Neural progenitor cell (in vitro differentiated cells): ENCODE measurements at regions not wholly inside any gene's neighbourhood (a gene's known extent, or its start where the extent isn't known, plus 50 kb on each side); places are given as distances from the start of the nearest gene placed in this dataset.

Source experiments
- DNase-seq: peaks from one replicate; pipeline ENCODE4 v3.0.0-alpha.2; 2016; ENCODE audit warnings: low spot score
- H2AFZ ChIP-seq: fragments of 200-600 bp; sonication (generic); replicated peaks from 2 replicates; pipeline ENCODE4 v1.6.1; 2016; ENCODE audit warnings: antibody characterized with exemption
- H3F3A ChIP-seq: fragments of 200-600 bp; sonication (generic); 2 replicates; pipeline ENCODE4 v1.6.1; 2016; ENCODE audit warnings: antibody characterized with exemption, low read depth
- H3K27ac ChIP-seq: fragments of 200-600 bp; sonication (generic); 2 replicates; pipeline ENCODE4 v1.5.1; 2016; ENCODE audit warnings: mild to moderate bottlenecking
- H3K27me3 ChIP-seq: fragments of 200-600 bp; sonication (generic); 2 replicates; pipeline ENCODE4 v1.6.1; 2016; ENCODE audit warnings: mild to moderate bottlenecking, moderate library complexity
- H3K36me3 ChIP-seq: fragments of 200-600 bp; sonication (generic); 2 replicates; pipeline ENCODE4 v1.5.1; 2016
- H3K4me1 ChIP-seq: fragments of 200-600 bp; sonication (generic); 2 replicates; pipeline ENCODE4 v1.6.1; 2016; ENCODE audit warnings: mixed run types
- H3K4me2 ChIP-seq: fragments of 200-600 bp; sonication (generic); 2 replicates; pipeline ENCODE4 v1.6.1; 2016
- H3K4me3 ChIP-seq: fragments of 200-600 bp; sonication (generic); 2 replicates; pipeline ENCODE4 v1.5.1; 2016
- H3K79me2 ChIP-seq: fragments of 200-600 bp; sonication (generic); 2 replicates; pipeline ENCODE4 v1.6.1; 2016; ENCODE audit warnings: low read depth
- H3K9ac ChIP-seq: fragments of 200-600 bp; sonication (generic); 2 replicates; pipeline ENCODE4 v1.6.1; 2016
- H3K9me3 ChIP-seq: fragments of 200-600 bp; sonication (generic); 2 replicates; pipeline ENCODE4 v1.5.1; 2016; ENCODE audit warnings: low read depth
- H4K20me1 ChIP-seq: fragments of 200-600 bp; sonication (generic); 2 replicates; pipeline ENCODE4 v1.6.1; 2016; ENCODE audit warnings: low read depth
- H3K27ac Mint-ChIP-seq: 3 replicates; pipeline ENCODE4 v1.8.0; 2021; ENCODE audit warnings: mixed read lengths
- H3K27me3 Mint-ChIP-seq: 2 replicates; pipeline ENCODE4 v1.8.0; 2022; ENCODE audit warnings: low read depth, mild to moderate bottlenecking, inconsistent platforms, moderate library complexity, mixed read lengths; ENCODE audit not compliant: insufficient read depth
- H3K36me3 Mint-ChIP-seq: 3 replicates; pipeline ENCODE4 v1.8.0; 2021; ENCODE audit warnings: mixed read lengths
- H3K4me1 Mint-ChIP-seq: 3 replicates; pipeline ENCODE4 v1.8.0; 2021; ENCODE audit warnings: mixed read lengths
- H3K4me3 Mint-ChIP-seq: 3 replicates; pipeline ENCODE4 v1.8.0; 2021; ENCODE audit warnings: mild to moderate bottlenecking, moderate library complexity, mixed read lengths
- H3K9me3 Mint-ChIP-seq: 3 replicates; pipeline ENCODE4 v1.8.0; 2020; ENCODE audit warnings: mixed read lengths
- EZH2 ChIP-seq: fragments of 200-600 bp; sonication (generic); IDR thresholded peaks from 2 replicates; pipeline ENCODE4 v1.6.1; 2017; ENCODE audit warnings: antibody characterized with exemption, mild to moderate bottlenecking, moderate library complexity
- EZH2phosphoT487 ChIP-seq: fragments of 200-600 bp; sonication (generic); IDR thresholded peaks from 2 replicates; pipeline ENCODE4 v1.6.1; 2017; ENCODE audit warnings: antibody characterized with exemption
- TF ChIP-seq, protein P1 (sequence below): fragments of 200-600 bp; sonication (generic); IDR thresholded peaks from 2 replicates; pipeline ENCODE4 v1.5.1; 2017; ENCODE audit warnings: antibody characterized with exemption, mild to moderate bottlenecking

- H4K20me1 ChIP-seq = no peaks in the 10 kb centered on the region
- Mint-ChIP-seq H3K4me1 (peaks cover 4% of the 10 kb centered on the region), H3K27me3 (no peaks in the 10 kb centered on the region), H3K36me3 (no peaks in the 10 kb centered on the region), H3K9me3 (no peaks in the 10 kb centered on the region), H3K4me3 (no peak overlapping the region), H3K27ac (no peak overlapping the region)
- no peaks in the 10 kb centered on the region for H3K9me3 ChIP-seq
- no peaks in the 10 kb centered on the region for H3K27me3 ChIP-seq
- TF ChIP-seq, protein P1, sequence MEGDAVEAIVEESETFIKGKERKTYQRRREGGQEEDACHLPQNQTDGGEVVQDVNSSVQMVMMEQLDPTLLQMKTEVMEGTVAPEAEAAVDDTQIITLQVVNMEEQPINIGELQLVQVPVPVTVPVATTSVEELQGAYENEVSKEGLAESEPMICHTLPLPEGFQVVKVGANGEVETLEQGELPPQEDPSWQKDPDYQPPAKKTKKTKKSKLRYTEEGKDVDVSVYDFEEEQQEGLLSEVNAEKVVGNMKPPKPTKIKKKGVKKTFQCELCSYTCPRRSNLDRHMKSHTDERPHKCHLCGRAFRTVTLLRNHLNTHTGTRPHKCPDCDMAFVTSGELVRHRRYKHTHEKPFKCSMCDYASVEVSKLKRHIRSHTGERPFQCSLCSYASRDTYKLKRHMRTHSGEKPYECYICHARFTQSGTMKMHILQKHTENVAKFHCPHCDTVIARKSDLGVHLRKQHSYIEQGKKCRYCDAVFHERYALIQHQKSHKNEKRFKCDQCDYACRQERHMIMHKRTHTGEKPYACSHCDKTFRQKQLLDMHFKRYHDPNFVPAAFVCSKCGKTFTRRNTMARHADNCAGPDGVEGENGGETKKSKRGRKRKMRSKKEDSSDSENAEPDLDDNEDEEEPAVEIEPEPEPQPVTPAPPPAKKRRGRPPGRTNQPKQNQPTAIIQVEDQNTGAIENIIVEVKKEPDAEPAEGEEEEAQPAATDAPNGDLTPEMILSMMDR = no peak
- TF ChIP-seq EZH2phosphoT487 (no peak), EZH2 (no peak)
- H3K9ac ChIP-seq = no peak overlapping the region
- H3F3A ChIP-seq = no peaks in the 10 kb centered on the region
- H3K36me3 ChIP-seq = no peaks in the 10 kb centered on the region
- no peak overlapping the region for H3K27ac ChIP-seq
- H3K4me2 ChIP-seq = no peak overlapping the region
- no peaks in the 10 kb centered on the region for H3K79me2 ChIP-seq
- no peak for DNase-seq
- no peaks in the 10 kb centered on the region for H3K4me1 ChIP-seq
- H3K4me3 ChIP-seq = no peak overlapping the region
- no peak overlapping the region for H2AFZ ChIP-seq
These were observed 202.0 kb downstream of the WDR11 start for GRCh38 chr10:121053151-121053550.

- DNase-seq = no peak
- H3K79me2 ChIP-seq = no peaks in the 10 kb centered on the region
- TF ChIP-seq, protein P1 = no peak
- Mint-ChIP-seq H3K4me3 (no peak overlapping the region), H3K4me1 (peaks cover 4% of the 10 kb centered on the region), H3K27me3 (peaks cover 2% of the 10 kb centered on the region), H3K36me3 (no peaks in the 10 kb centered on the region), H3K27ac (no peak overlapping the region), H3K9me3 (no peaks in the 10 kb centered on the region)
- H4K20me1 ChIP-seq = no peaks in the 10 kb centered on the region
- H2AFZ ChIP-seq = no peak overlapping the region
- no peak overlapping the region for H3K4me2 ChIP-seq
- no peaks in the 10 kb centered on the region for H3K27me3 ChIP-seq
- H3K27ac ChIP-seq = no peak overlapping the region
- H3K9ac ChIP-seq = no peak overlapping the region
- H3K9me3 ChIP-seq = no peaks in the 10 kb centered on the region
- H3K4me1 ChIP-seq = no peaks in the 10 kb centered on the region
- H3K4me3 ChIP-seq = no peak overlapping the region
- H3K36me3 ChIP-seq = no peaks in the 10 kb centered on the region
- H3F3A ChIP-seq = no peaks in the 10 kb centered on the region
These were observed 203.7 kb downstream of the WDR11 start for GRCh38 chr10:121054874-121055273.

- no peaks in the 10 kb centered on the region for H3K9me3 Mint-ChIP-seq
- H3K27me3 Mint-ChIP-seq = peaks cover 2% of the 10 kb centered on the region
- TF ChIP-seq EZH2 = no peak
- TF ChIP-seq, protein P1 = no peak
- TF ChIP-seq EZH2phosphoT487 = no peak
- H3K27ac ChIP-seq = no peak overlapping the region
- no peaks in the 10 kb centered on the region for H3K4me1 ChIP-seq
- no peaks in the 10 kb centered on the region for H4K20me1 ChIP-seq
- H3K79me2 ChIP-seq = no peaks in the 10 kb centered on the region
- no peak for DNase-seq
- H3K36me3 ChIP-seq = no peaks in the 10 kb centered on the region
- no peak overlapping the region for H3K4me2 ChIP-seq
- no peaks in the 10 kb centered on the region for H3K27me3 ChIP-seq
- no peak overlapping the region for H2AFZ ChIP-seq
- no peaks in the 10 kb centered on the region for H3F3A ChIP-seq
- H3K9ac ChIP-seq = no peak overlapping the region
- H3K9me3 ChIP-seq = no peaks in the 10 kb centered on the region
- no peak overlapping the region for H3K4me3 ChIP-seq
- no peaks in the 10 kb centered on the region for H3K36me3 Mint-ChIP-seq
- H3K4me3 Mint-ChIP-seq = no peak overlapping the region
- H3K4me1 Mint-ChIP-seq = peaks cover 4% of the 10 kb centered on the region
- no peak overlapping the region for H3K27ac Mint-ChIP-seq
These were observed 206.1 kb downstream of the WDR11 start for GRCh38 chr10:121057269-121057668.

DNA sequence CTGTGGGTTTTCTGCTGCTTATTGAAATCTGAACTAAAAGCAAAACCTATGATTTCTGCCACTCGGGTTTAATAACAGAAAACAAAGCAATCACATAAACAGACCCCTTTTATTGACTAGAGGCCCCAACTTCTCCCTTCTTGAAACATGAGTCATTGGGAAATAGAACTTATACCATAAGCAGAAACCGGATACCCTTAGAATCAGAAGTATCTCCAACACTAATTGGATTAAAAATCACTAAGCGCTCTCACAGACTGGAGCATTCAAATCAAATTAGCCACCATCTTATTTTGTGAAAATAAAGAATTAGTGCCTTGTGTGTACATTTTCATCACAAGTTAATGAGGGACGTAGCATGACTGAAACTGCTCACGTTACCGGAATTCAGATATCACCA, 206.9 kb downstream of the WDR11 start:
- no peaks in the 10 kb centered on the region for H3K36me3 Mint-ChIP-seq
- H3K4me1 Mint-ChIP-seq = peaks cover 4% of the 10 kb centered on the region
- H3K27me3 ChIP-seq = no peaks in the 10 kb centered on the region
- no peak overlapping the region for H3K4me2 ChIP-seq
- no peak overlapping the region for H3K4me3 ChIP-seq
- no peak for DNase-seq
- no peaks in the 10 kb centered on the region for H3K9me3 ChIP-seq
- H3K36me3 ChIP-seq = no peaks in the 10 kb centered on the region
- no peaks in the 10 kb centered on the region for H3K79me2 ChIP-seq
- no peak overlapping the region for H3K9ac ChIP-seq
- H3K27ac Mint-ChIP-seq = no peak overlapping the region
- H3K27me3 Mint-ChIP-seq = peaks cover 2% of the 10 kb centered on the region
- no peaks in the 10 kb centered on the region for H4K20me1 ChIP-seq
- H3K4me3 Mint-ChIP-seq = no peak overlapping the region
- H3F3A ChIP-seq = no peaks in the 10 kb centered on the region
- no peaks in the 10 kb centered on the region for H3K4me1 ChIP-seq
- no peak for TF ChIP-seq EZH2phosphoT487
- TF ChIP-seq EZH2 = no peak
- TF ChIP-seq, protein P1 = no peak
- no peak overlapping the region for H3K27ac ChIP-seq
- no peaks in the 10 kb centered on the region for H3K9me3 Mint-ChIP-seq
- H2AFZ ChIP-seq = no peak overlapping the region
